KBM-7 (cell line): ENCODE measurements at regions not wholly inside any gene's neighbourhood (a gene's known extent, or its start where the extent isn't known, plus 50 kb on each side); places are given as distances from the start of the nearest gene placed in this dataset.
A peak's percentile ranks its signal among the peaks of the same experiment; 100 is the strongest.
"Not testable (repeated sequence)": the region's sequence is repeated elsewhere in the genome, so short reads cannot be mapped to it uniquely, and the experiment has no call there.

ENCODE experiments used
- DNase-seq: peaks from one replicate; pipeline ENCODE4 v3.0.0-alpha.2; 2015
- in situ Hi-C: fragments of 300-500 bp; cut with MboI; formaldehyde crosslinking; loops from 2 replicates; pipeline ENCODE4 v1.14.3; 2020; ENCODE audit warnings: low sequenced_read_pairs, low pct_unique_long_range_greater_than_20kb, mixed read lengths

- in situ Hi-C loops, result not testable (repeated sequence)
Measured at GRCh38 chr6:150493552-150493951, 106.1 kb upstream of the PLEKHG1 start.

GRCh38 chr6:150494241-150494640, 105.4 kb upstream of the PLEKHG1 start:
- in situ Hi-C loops, result no loop called here
- DNase-seq, result no peak

More at GRCh38 chr6:150493552-150493951, 106.1 kb upstream of the PLEKHG1 start:
- not testable (repeated sequence) for DNase-seq

- in situ Hi-C loops, result no loop called here
- no peak for DNase-seq
Measured at GRCh38 chr6:150495126-150495525, 104.6 kb upstream of the PLEKHG1 start.

GRCh38 chr6:150496629-150497028, 103.1 kb upstream of the PLEKHG1 start:
- in situ Hi-C loops, result no loop called here

DNA sequence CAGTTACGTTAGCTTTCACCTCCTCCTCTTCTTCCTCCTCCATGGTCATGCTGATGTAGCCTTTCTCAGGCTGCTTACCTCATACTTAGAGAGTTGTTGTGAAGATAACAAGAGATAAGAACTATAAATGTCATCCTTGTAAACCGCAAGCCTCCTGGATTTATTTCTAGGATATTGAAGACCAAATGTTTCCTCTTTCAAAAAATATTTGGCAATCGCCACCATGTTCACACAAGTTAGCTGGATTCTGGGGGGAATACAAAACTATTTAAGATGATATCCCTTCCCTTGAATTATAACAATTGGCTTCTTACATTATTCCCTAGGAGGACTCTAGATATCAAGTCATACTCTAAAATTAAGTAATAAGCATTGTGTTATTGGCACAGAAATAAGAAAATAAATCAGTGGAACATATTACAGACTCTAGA, 99.8 kb upstream of the PLEKHG1 start:
- in situ Hi-C loops, result no loop called here
- DNase-seq, result peak; percentile 8

More at GRCh38 chr6:150496629-150497028, 103.1 kb upstream of the PLEKHG1 start:
- no peak for DNase-seq

DNA sequence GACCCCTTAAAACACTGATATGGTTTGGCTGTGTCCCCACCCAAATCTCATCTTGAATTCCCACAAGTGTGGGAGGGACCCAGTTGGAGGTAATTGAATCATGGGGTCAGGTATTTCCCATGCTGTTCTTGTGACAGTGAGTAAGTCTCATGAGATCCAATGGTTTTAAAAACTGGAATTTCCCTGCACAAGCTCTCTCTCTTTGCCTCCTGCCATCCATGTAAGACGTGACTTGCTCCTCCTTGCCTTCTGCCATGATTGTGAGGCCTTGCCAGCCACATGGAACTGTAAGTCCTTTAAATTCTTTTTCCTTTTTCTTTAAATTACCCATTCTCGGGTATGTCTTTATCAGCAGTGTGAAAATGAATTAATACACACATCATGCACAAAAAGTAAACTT, 99.1 kb upstream of the PLEKHG1 start:
- in situ Hi-C loops, DNase-seq: not testable (repeated sequence)

DNA sequence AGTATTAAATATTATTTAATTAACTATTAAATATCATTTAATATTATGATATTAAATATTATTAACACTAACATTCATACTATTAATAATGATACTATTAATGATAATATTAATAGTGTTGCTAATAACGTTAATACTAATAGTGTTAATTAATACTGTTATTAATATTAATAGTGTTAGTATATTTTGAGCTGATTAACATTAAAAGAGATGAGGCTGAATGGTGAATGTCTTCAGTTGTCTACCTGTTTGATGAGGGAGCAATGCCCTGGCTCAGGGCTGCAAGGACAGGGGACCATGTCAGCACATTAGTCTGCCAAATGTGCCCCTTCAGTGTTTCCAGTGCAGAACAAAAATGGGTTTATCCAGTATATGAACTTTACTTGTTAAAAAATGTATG, 96.6 kb upstream of the PLEKHG1 start:
- no peak for DNase-seq
- in situ Hi-C loops, result no loop called here

GRCh38 chr6:150503586-150504339, 95.9 kb upstream of the PLEKHG1 start:
- in situ Hi-C loops, result no loop called here
- DNase-seq, result peak; percentile 4

- in situ Hi-C loops, DNase-seq: not testable (repeated sequence)
Measured at GRCh38 chr6:150507361-150507760, 92.3 kb upstream of the PLEKHG1 start.

DNA sequence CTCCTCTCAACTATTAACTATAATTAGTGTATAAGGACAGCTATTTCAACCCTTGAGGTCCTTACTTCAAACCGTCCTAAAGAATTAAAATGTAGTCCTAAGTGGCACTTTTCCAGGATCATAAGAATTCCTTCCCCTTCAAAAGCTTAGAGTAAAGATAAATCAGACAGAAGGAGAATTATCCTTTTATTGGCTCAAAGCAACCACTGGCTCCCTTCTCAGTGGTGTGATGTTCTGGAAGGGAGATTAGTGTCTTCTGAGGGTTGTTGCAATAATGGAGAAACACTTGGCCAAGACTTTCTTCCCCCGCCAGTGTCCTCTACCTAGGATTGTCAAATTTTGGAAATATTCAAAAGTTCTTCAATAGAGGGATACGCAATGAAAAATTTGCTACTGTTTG, 89.1 kb upstream of the PLEKHG1 start:
- no peak for DNase-seq
- in situ Hi-C loops, result no loop called here

- no peak for DNase-seq
- in situ Hi-C loops, result no loop called here
Measured at GRCh38 chr6:150511313-150511712, 88.4 kb upstream of the PLEKHG1 start.

GRCh38 chr6:150514806-150515380, 84.8 kb upstream of the PLEKHG1 start:
- in situ Hi-C loops, result no loop called here
- no peak for DNase-seq

GRCh38 chr6:150516199-150516598, 83.5 kb upstream of the PLEKHG1 start:
- DNase-seq, result no peak
- in situ Hi-C loops, result no loop called here

GRCh38 chr6:150517175-150517574, 82.5 kb upstream of the PLEKHG1 start:
- in situ Hi-C loops, result no loop called here
- DNase-seq, result no peak

GRCh38 chr6:150521482-150521881, 78.2 kb upstream of the PLEKHG1 start:
- in situ Hi-C loops, result no loop called here
- no peak for DNase-seq

GRCh38 chr6:150523216-150523615, 76.5 kb upstream of the PLEKHG1 start:
- in situ Hi-C loops, DNase-seq: not testable (repeated sequence)

DNA sequence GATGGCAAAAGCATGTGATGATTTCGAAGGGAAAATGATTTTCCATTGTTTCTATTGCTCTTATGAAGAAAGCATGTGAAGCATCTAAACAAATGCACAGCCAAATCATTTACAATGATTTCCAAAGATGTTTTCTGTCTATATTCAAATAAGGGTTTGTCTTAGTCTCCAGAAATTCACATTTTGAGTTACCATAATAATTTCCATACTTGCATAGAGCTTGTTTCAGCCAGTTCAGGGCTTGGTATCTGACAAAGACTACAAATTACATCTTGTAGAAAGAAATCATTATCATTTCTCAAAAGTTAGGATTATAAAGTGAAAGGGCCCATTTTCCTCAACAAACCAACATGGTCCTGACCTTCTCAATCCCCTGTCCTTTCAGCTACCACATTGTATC, 74.4 kb upstream of the PLEKHG1 start:
- no peak for DNase-seq
- in situ Hi-C loops, result no loop called here

DNA sequence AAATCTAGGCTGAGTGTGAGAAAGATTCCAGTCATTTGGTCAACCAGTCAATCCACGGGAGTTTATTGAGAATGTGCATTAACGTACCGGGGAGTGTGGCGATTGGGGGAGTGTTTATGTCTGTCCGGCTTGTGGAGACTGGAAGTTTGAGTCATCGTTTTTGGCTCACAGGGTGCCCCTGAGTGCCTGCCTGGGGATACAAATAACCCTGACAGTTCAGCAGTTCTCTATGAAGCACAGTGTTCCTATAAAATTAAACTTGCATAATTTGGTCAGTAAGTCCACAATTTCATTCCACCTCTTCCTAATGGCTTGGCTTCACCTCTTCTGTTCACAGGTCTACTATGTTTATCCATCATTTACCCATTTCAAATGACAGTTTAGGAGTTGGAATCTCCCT, 72.6 kb upstream of the PLEKHG1 start:
- DNase-seq, result no peak
- in situ Hi-C loops, result no loop called here

GRCh38 chr6:150528648-150529285, 70.9 kb upstream of the PLEKHG1 start:
- DNase-seq, result peak; percentile 12
- in situ Hi-C loops, result no loop called here

DNA sequence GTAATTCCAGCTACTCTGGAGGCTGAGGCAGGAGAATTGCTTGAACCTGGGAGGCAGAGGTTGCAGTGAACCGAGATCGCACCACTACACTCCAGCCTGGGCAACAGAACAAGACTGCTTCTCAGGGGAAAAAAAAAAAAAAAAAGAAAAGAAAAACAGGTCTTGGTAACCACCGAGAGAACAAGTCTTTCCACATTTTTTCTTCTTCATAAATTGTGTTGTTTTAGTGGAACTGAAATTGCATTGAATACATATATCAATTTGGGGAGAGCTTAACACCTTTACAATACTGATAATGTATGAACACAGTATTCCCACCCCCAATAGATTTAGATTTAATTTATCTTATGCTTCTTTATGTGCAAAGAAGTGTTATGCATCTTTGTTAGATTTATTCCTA, 70.0 kb upstream of the PLEKHG1 start:
- in situ Hi-C loops, result no loop called here

More for the DNA sequence above, 70.0 kb upstream of the PLEKHG1 start:
- DNase-seq, result no peak
